PC-3 (cell line): ENCODE measurements at regions not wholly inside any gene's neighbourhood (a gene's known extent, or its start where the extent isn't known, plus 50 kb on each side); places are given as distances from the start of the nearest gene placed in this dataset.

Experiments
- CTCF ChIP-seq: fragments of 300-600 bp; sonication (generic); conservative IDR thresholded peaks from 2 replicates; pipeline ENCODE4 v1.5.1; 2017; ENCODE audit warnings: antibody characterized with exemption, low read depth, mild to moderate bottlenecking, low read length
- EZH2phosphoT487 ChIP-seq: fragments of 300-600 bp; sonication (generic); IDR thresholded peaks from 2 replicates; pipeline ENCODE4 v1.6.1; 2018; ENCODE audit warnings: mild to moderate bottlenecking, antibody characterized with exemption, low read length, borderline replicate concordance

- TF ChIP-seq CTCF (no peak), EZH2phosphoT487 (no peak)
Observed at GRCh38 chr10:36117890-36118289, 475.8 kb upstream of the FZD8 start.
